C4-2B (cell line): ENCODE measurements at regions not wholly inside any gene's neighbourhood (a gene's known extent, or its start where the extent isn't known, plus 50 kb on each side); places are given as distances from the start of the nearest gene placed in this dataset.

Experiments used
- ZFX ChIP-seq: fragments of 450-650 bp; IDR thresholded peaks from 2 replicates; pipeline ENCODE4 v1.6.1; 2017
- TF ChIP-seq, protein P1 (sequence below): fragments of 450-650 bp; conservative IDR thresholded peaks from 2 replicates; pipeline ENCODE4 v1.5.1; 2017; ENCODE audit warnings: mild to moderate bottlenecking

DNA sequence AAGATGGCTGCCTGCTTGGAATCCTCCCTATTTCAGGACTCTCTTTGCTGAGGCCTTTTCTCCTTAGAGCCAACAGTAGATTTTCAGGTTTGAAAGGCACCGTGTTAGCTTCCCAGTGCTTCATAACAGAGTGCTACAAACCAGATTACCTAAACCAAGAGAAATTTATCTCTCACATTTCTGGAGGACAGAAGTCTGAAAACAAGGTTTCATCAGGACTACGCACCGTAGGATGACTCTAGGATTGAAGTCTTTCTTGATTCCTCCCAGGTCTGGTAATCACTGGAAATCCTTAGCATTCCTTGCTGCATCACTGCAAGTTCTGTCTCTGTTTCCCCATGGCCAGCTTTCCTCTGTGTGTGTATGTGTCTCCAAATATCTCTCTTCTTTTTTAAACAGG is 508.4 kb upstream of the GJE1 start:
- TF ChIP-seq, protein P1, sequence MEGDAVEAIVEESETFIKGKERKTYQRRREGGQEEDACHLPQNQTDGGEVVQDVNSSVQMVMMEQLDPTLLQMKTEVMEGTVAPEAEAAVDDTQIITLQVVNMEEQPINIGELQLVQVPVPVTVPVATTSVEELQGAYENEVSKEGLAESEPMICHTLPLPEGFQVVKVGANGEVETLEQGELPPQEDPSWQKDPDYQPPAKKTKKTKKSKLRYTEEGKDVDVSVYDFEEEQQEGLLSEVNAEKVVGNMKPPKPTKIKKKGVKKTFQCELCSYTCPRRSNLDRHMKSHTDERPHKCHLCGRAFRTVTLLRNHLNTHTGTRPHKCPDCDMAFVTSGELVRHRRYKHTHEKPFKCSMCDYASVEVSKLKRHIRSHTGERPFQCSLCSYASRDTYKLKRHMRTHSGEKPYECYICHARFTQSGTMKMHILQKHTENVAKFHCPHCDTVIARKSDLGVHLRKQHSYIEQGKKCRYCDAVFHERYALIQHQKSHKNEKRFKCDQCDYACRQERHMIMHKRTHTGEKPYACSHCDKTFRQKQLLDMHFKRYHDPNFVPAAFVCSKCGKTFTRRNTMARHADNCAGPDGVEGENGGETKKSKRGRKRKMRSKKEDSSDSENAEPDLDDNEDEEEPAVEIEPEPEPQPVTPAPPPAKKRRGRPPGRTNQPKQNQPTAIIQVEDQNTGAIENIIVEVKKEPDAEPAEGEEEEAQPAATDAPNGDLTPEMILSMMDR: no peak
- no peak for TF ChIP-seq ZFX
